ENCODE measurements at regions not wholly inside any gene's neighbourhood (a gene's known extent, or its start where the extent isn't known, plus 50 kb on each side); places are given as distances from the start of the nearest gene placed in this dataset.

DNA sequence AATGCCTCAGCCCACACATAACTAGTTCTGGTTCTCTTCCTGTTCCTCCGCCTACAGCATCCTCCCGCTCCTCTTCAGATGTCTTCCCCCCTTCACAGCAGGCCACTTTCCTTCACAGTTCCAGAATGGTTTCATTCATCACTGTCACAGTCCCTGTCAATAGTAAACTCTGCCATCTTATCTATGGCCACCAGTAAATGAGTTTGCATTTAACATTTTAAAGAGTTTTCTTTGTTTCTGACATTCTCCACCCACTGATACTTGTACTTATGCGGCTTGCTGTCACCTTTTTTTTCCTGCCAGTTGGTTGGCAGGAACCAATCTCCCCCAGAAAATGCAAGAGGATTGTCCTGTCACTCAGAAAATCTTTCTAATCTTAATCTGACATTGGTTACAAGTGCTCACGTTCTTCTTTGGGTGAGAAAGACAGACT lies 114.1 kb downstream of the GLUD2 start:
- Histone ChIP-seq H3K27me3 (ENCODE audit: control insufficient read depth, insufficient read depth, low read length) (no peaks in the 10 kb centered on the region), H3K4me1 (ENCODE audit: control insufficient read depth, insufficient read depth, low read length) (no peaks in the 10 kb centered on the region), H3K9me3 (ENCODE audit: control insufficient read depth, insufficient read depth, low read depth, low read length) (no peaks in the 10 kb centered on the region), H3K4me3 (ENCODE audit: low read depth in 2 of 2, low read length in 2 of 2) (no peak overlapping the region), H3K27ac (ENCODE audit: low read length) (no peak overlapping the region), H3K36me3 (ENCODE audit: control insufficient read depth, insufficient read depth, low read length) (no peaks in the 10 kb centered on the region; the same call in 1 of the 2 replicates)
- in situ Hi-C loops (cut with HindIII; ENCODE audit: low pct_unique_long_range_greater_than_20kb, low sequenced_read_pairs), result no loop called here
- intact Hi-C loops (cut with micrococcal nuclease; ENCODE audit: unreplicated experiment), result no loop called here
- ATAC-seq (no peak), DNase-seq (ENCODE audit: low read depth, low spot score) (no peak)
- no TSS peak for BruUV-seq (replicated peaks)
- CTCF ChIA-PET, result no interaction called here
- TF ChIP-seq, protein P1, sequence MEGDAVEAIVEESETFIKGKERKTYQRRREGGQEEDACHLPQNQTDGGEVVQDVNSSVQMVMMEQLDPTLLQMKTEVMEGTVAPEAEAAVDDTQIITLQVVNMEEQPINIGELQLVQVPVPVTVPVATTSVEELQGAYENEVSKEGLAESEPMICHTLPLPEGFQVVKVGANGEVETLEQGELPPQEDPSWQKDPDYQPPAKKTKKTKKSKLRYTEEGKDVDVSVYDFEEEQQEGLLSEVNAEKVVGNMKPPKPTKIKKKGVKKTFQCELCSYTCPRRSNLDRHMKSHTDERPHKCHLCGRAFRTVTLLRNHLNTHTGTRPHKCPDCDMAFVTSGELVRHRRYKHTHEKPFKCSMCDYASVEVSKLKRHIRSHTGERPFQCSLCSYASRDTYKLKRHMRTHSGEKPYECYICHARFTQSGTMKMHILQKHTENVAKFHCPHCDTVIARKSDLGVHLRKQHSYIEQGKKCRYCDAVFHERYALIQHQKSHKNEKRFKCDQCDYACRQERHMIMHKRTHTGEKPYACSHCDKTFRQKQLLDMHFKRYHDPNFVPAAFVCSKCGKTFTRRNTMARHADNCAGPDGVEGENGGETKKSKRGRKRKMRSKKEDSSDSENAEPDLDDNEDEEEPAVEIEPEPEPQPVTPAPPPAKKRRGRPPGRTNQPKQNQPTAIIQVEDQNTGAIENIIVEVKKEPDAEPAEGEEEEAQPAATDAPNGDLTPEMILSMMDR (IDR thresholded peaks at IDR 0.05), result no peak
- no peak for TF ChIP-seq TCF7L2 (IDR thresholded peaks at IDR 0.05; ENCODE audit: low read depth, low read length)
- no peak for TF ChIP-seq SIN3A (IDR thresholded peaks at IDR 0.05; ENCODE audit: borderline replicate concordance, insufficient read depth, low read depth, low read length)
- TF ChIP-seq, protein P2, sequence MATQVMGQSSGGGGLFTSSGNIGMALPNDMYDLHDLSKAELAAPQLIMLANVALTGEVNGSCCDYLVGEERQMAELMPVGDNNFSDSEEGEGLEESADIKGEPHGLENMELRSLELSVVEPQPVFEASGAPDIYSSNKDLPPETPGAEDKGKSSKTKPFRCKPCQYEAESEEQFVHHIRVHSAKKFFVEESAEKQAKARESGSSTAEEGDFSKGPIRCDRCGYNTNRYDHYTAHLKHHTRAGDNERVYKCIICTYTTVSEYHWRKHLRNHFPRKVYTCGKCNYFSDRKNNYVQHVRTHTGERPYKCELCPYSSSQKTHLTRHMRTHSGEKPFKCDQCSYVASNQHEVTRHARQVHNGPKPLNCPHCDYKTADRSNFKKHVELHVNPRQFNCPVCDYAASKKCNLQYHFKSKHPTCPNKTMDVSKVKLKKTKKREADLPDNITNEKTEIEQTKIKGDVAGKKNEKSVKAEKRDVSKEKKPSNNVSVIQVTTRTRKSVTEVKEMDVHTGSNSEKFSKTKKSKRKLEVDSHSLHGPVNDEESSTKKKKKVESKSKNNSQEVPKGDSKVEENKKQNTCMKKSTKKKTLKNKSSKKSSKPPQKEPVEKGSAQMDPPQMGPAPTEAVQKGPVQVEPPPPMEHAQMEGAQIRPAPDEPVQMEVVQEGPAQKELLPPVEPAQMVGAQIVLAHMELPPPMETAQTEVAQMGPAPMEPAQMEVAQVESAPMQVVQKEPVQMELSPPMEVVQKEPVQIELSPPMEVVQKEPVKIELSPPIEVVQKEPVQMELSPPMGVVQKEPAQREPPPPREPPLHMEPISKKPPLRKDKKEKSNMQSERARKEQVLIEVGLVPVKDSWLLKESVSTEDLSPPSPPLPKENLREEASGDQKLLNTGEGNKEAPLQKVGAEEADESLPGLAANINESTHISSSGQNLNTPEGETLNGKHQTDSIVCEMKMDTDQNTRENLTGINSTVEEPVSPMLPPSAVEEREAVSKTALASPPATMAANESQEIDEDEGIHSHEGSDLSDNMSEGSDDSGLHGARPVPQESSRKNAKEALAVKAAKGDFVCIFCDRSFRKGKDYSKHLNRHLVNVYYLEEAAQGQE (IDR thresholded peaks at IDR 0.05; ENCODE audit: insufficient read depth in 1 of 2, low read depth in 2 of 2, low read length in 1 of 2), result no peak
- POLR2A ChIA-PET, result no interaction called here

DNA sequence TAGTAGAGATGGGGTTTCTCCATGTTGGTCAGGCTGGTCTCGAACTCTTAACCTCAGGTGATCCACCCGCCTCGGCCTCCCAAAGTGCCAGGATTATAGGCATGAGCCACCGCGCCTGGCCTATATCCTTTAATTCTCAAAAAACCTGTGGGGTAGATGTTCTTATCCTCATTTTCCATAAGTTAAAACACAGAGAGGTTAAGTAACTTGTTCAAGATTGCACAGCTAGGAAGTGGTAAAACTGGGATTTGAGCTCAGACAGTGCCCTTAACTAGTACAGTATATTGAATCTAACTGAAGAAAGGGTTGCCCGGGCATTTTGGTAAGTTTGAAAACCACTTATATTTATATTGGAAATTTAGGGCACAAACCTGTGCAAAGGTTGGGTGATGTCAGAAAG lies 116.0 kb downstream of the GLUD2 start:
- Histone ChIP-seq H3K4me3 (ENCODE audit: low read depth in 2 of 2, low read length in 2 of 2) (no peak overlapping the region), H3K4me1 (ENCODE audit: control insufficient read depth, insufficient read depth, low read length) (no peaks in the 10 kb centered on the region), H3K27ac (ENCODE audit: low read length) (no peak overlapping the region), H3K27me3 (ENCODE audit: control insufficient read depth, insufficient read depth, low read length) (no peaks in the 10 kb centered on the region), H3K9me3 (ENCODE audit: control insufficient read depth, insufficient read depth, low read depth, low read length) (no peaks in the 10 kb centered on the region), H3K36me3 (ENCODE audit: control insufficient read depth, insufficient read depth, low read length) (no peaks in the 10 kb centered on the region; the same call in 1 of the 2 replicates)
- no TSS peak for BruUV-seq (replicated peaks)
- POLR2A ChIA-PET, result no interaction called here
- in situ Hi-C loops (cut with HindIII; ENCODE audit: low pct_unique_long_range_greater_than_20kb, low sequenced_read_pairs) (no loop called here), intact Hi-C loops (cut with micrococcal nuclease; ENCODE audit: unreplicated experiment) (no loop called here)
- ATAC-seq, result no peak
- TF ChIP-seq POLR2AphosphoS5 (IDR thresholded peaks at IDR 0.05; ENCODE audit: low read depth, low read length) (no peak), TCF7L2 (IDR thresholded peaks at IDR 0.05; ENCODE audit: low read depth, low read length) (no peak), SIN3A (IDR thresholded peaks at IDR 0.05; ENCODE audit: borderline replicate concordance, insufficient read depth, low read depth, low read length) (no peak)
- TF ChIP-seq, protein P1 (IDR thresholded peaks at IDR 0.05), result no peak
- TF ChIP-seq, protein P2 (IDR thresholded peaks at IDR 0.05; ENCODE audit: insufficient read depth in 1 of 2, low read depth in 2 of 2, low read length in 1 of 2), result no peak
- CTCF ChIA-PET, result no interaction called here
- DNase-seq (ENCODE audit: low read depth, low spot score), result no peak

Data from Panc1 (cell line).